ENCODE measurements at regions not wholly inside any gene's neighbourhood (a gene's known extent, or its start where the extent isn't known, plus 50 kb on each side); places are given as distances from the start of the nearest gene placed in this dataset.

GRCh38 chrX:124501586-124501985 is 155.2 kb downstream of the SH2D1A start:
- no peak for TF ChIP-seq E2F6 (IDR thresholded peaks at IDR 0.05)
- no peak for TF ChIP-seq YY1 (IDR thresholded peaks at IDR 0.05; ENCODE audit: low read depth, low read length)
- no peak for TF ChIP-seq JUN (IDR thresholded peaks at IDR 0.05; ENCODE audit: low read depth, low read length)

All from H1 (cell line).